ENCODE measurements at regions not wholly inside any gene's neighbourhood (a gene's known extent, or its start where the extent isn't known, plus 50 kb on each side); places are given as distances from the start of the nearest gene placed in this dataset.

DNA sequence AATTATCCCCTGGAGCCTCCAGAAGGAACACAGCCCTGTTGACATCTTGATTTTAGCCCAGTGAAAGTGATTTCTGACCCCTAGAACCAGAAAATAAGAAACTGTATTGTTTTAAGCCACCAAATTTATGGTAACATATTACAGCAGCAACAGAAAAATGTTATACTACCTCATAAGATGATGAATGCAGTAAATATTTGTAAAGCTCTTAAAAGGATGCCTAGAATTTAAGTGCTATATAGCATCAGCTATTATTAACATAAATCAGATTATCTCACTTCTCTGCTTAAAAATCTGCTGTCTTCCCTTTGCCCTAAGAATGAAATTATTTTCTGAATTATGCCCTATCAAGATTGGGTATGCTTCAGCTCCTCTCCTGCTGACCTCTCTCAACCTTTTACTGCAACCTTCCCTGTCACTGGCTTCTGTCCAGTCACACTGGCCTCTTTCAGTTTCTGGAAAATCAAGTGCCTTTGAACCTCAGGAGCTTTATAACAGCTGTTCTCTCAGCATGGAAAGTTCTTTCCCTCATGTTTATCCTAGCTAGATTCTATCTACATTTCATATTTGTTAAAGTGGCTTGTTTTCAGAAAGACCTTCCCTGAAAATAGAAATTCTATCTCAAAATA is 78.9 kb downstream of the GPR37 start:
- H3K9me3 Mint-ChIP-seq = no peaks in the 10 kb centered on the region; a peak in 1 of 5 replicates
- no peaks in the 10 kb centered on the region for H3K27me3 Mint-ChIP-seq (ENCODE audit: low read depth)
- Histone ChIP-seq H2BK5ac (ENCODE audit: insufficient read length, low read length) (no peak overlapping the region), H2BK20ac (ENCODE audit: low read depth, low read length, poor library complexity, severe bottlenecking) (no peak overlapping the region), H3K9me3 (ENCODE audit: control insufficient read depth, low read depth, low read length) (no peaks in the 10 kb centered on the region), H2AK5ac (ENCODE audit: insufficient read length, low read length) (no peak overlapping the region), H2BK15ac (ENCODE audit: low read depth, low read length) (no peak overlapping the region), H3K23ac (ENCODE audit: insufficient read length, low read depth, low read length) (no peak overlapping the region), H2BK12ac (ENCODE audit: insufficient read length, low read depth, low read length) (no peak overlapping the region), H3T11ph (ENCODE audit: low read length) (no peak overlapping the region), H3K27ac (ENCODE audit: insufficient read length, low read depth, low read length) (no peak overlapping the region), H2AFZ (ENCODE audit: low read length) (no peak overlapping the region), H3K14ac (ENCODE audit: insufficient read depth, low read length) (no peak overlapping the region), H4K8ac (replicated peaks; ENCODE audit: insufficient read length, low read depth, low read length) (no peak overlapping the region), H3K4me2 (ENCODE audit: insufficient read depth, insufficient read length, low read length) (no peak overlapping the region), H2BK120ac (ENCODE audit: low read depth, low read length, poor library complexity, severe bottlenecking) (no peak overlapping the region), H3K23me2 (ENCODE audit: insufficient read length, low read depth, low read length, poor library complexity, severe bottlenecking) (no peaks in the 10 kb centered on the region), H3K79me1 (ENCODE audit: insufficient read depth, low read depth, low read length, poor library complexity, severe bottlenecking) (no peaks in the 10 kb centered on the region), H3K4me1 (ENCODE audit: insufficient read depth, low read length) (no peaks in the 10 kb centered on the region), H3K56ac (ENCODE audit: insufficient read length, low read depth, low read length) (no peak overlapping the region), H4K20me1 (ENCODE audit: control insufficient read depth, insufficient read depth, insufficient read length) (no peaks in the 10 kb centered on the region), H3K27me3 (ENCODE audit: insufficient read depth, low read length) (no peaks in the 10 kb centered on the region), H4K91ac (ENCODE audit: insufficient read length, low read depth, low read length) (no peak overlapping the region), H3K79me2 (ENCODE audit: insufficient read depth, low read length) (no peaks in the 10 kb centered on the region), H3K9ac (ENCODE audit: extremely low read depth, insufficient read length, low read length) (no peak overlapping the region), H3K18ac (ENCODE audit: insufficient read length, low read depth, low read length) (no peak overlapping the region), H3K4ac (ENCODE audit: low read depth, low read length) (no peak overlapping the region), H4K5ac (ENCODE audit: insufficient read length, low read depth, low read length) (no peak overlapping the region)
- no peak overlapping the region for H3K27ac Mint-ChIP-seq
- DNase-seq = no peak
- TF ChIP-seq, protein P1, sequence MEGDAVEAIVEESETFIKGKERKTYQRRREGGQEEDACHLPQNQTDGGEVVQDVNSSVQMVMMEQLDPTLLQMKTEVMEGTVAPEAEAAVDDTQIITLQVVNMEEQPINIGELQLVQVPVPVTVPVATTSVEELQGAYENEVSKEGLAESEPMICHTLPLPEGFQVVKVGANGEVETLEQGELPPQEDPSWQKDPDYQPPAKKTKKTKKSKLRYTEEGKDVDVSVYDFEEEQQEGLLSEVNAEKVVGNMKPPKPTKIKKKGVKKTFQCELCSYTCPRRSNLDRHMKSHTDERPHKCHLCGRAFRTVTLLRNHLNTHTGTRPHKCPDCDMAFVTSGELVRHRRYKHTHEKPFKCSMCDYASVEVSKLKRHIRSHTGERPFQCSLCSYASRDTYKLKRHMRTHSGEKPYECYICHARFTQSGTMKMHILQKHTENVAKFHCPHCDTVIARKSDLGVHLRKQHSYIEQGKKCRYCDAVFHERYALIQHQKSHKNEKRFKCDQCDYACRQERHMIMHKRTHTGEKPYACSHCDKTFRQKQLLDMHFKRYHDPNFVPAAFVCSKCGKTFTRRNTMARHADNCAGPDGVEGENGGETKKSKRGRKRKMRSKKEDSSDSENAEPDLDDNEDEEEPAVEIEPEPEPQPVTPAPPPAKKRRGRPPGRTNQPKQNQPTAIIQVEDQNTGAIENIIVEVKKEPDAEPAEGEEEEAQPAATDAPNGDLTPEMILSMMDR (conservative IDR thresholded peaks at IDR 0.05) = no peak
- no peaks in the 10 kb centered on the region for H3K4me1 Mint-ChIP-seq
- H3K36me3 Mint-ChIP-seq (ENCODE audit: insufficient read depth in 1 of 3, low read depth in 3 of 3) = no peaks in the 10 kb centered on the region
- no peak overlapping the region for H3K4me3 Mint-ChIP-seq

Data from H9 (cell line).